H9 (cell line): ENCODE measurements at regions not wholly inside any gene's neighbourhood (a gene's known extent, or its start where the extent isn't known, plus 50 kb on each side); places are given as distances from the start of the nearest gene placed in this dataset.

ENCODE experiments used
- DNase-seq: peaks from one replicate; pipeline ENCODE4 v3.0.0-alpha.2; 2017
- H2AFZ ChIP-seq: one replicate; pipeline ENCODE4 v1.6.1; 2013; ENCODE audit warnings: mild to moderate bottlenecking, low read length, control low read depth, moderate library complexity
- H2AK5ac ChIP-seq: 2 replicates; pipeline ENCODE4 v1.6.1; 2013; ENCODE audit warnings: low read length, control low read depth, mixed read lengths; ENCODE audit not compliant: insufficient read length
- H2BK120ac ChIP-seq: one replicate; pipeline ENCODE4 v1.6.1; 2013; ENCODE audit warnings: low read depth, mild to moderate bottlenecking, low read length, control low read depth, inconsistent platforms; ENCODE audit not compliant: poor library complexity, severe bottlenecking
- H2BK12ac ChIP-seq: 2 replicates; pipeline ENCODE4 v1.6.1; 2013; ENCODE audit warnings: low read length, control low read depth, mixed read lengths, low read depth; ENCODE audit not compliant: insufficient read length
- H2BK15ac ChIP-seq: 2 replicates; pipeline ENCODE4 v1.6.1; 2013; ENCODE audit warnings: low read depth, low read length, control low read depth
- H2BK20ac ChIP-seq: one replicate; pipeline ENCODE4 v1.6.1; 2013; ENCODE audit warnings: low read depth, mild to moderate bottlenecking, low read length, control low read depth, inconsistent platforms; ENCODE audit not compliant: poor library complexity, severe bottlenecking
- H2BK5ac ChIP-seq: 2 replicates; pipeline ENCODE4 v1.6.1; 2013; ENCODE audit warnings: low read length, control low read depth, mixed read lengths; ENCODE audit not compliant: insufficient read length
- H3K14ac ChIP-seq: 2 replicates; pipeline ENCODE4 v1.6.1; 2013; ENCODE audit warnings: low read length, control low read depth; ENCODE audit not compliant: insufficient read depth
- H3K18ac ChIP-seq: 2 replicates; pipeline ENCODE4 v1.6.1; 2013; ENCODE audit warnings: low read depth, mild to moderate bottlenecking, mixed read lengths, low read length, control low read depth; ENCODE audit not compliant: insufficient read length
- H3K23ac ChIP-seq: 2 replicates; pipeline ENCODE4 v1.6.1; 2013; ENCODE audit warnings: low read length, control low read depth, mixed read lengths, low read depth; ENCODE audit not compliant: insufficient read length
- H3K23me2 ChIP-seq: 2 replicates; pipeline ENCODE4 v1.6.1; 2013; ENCODE audit warnings: low read depth, mild to moderate bottlenecking, mixed read lengths, low read length, control low read depth; ENCODE audit not compliant: insufficient read length, poor library complexity, severe bottlenecking
- H3K27ac ChIP-seq: 2 replicates; pipeline ENCODE4 v1.5.1; 2013; ENCODE audit warnings: low read length, control low read depth, mixed read lengths, low read depth; ENCODE audit not compliant: insufficient read length
- H3K27me3 ChIP-seq: 2 replicates; pipeline ENCODE4 v1.6.1; 2013; ENCODE audit warnings: low read length, control low read depth, inconsistent platforms; ENCODE audit not compliant: insufficient read depth
- H3K4ac ChIP-seq: 2 replicates; pipeline ENCODE4 v1.6.1; 2013; ENCODE audit warnings: low read depth, mild to moderate bottlenecking, control low read depth, inconsistent platforms, low read length, moderate library complexity
- H3K4me1 ChIP-seq: 2 replicates; pipeline ENCODE4 v1.6.1; 2013; ENCODE audit warnings: low read length, control low read depth, inconsistent platforms; ENCODE audit not compliant: insufficient read depth
- H3K4me2 ChIP-seq: 2 replicates; pipeline ENCODE4 v1.6.1; 2013; ENCODE audit warnings: low read length, control low read depth, mixed read lengths; ENCODE audit not compliant: insufficient read length, insufficient read depth
- H3K56ac ChIP-seq: 2 replicates; pipeline ENCODE4 v1.6.1; 2013; ENCODE audit warnings: low read depth, mild to moderate bottlenecking, mixed read lengths, low read length, control low read depth; ENCODE audit not compliant: insufficient read length
- H3K79me1 ChIP-seq: 2 replicates; pipeline ENCODE4 v1.6.1; 2013; ENCODE audit warnings: low read depth, mild to moderate bottlenecking, moderate library complexity, low read length, control low read depth, inconsistent platforms; ENCODE audit not compliant: insufficient read depth, poor library complexity, severe bottlenecking
- H3K79me2 ChIP-seq: 2 replicates; pipeline ENCODE4 v1.6.1; 2013; ENCODE audit warnings: low read length, control low read depth, inconsistent platforms; ENCODE audit not compliant: insufficient read depth
- H3K9ac ChIP-seq: 2 replicates; pipeline ENCODE4 v1.6.1; 2013; ENCODE audit warnings: low read length, control low read depth, mixed read lengths; ENCODE audit not compliant: insufficient read length; ENCODE audit errors: extremely low read depth
- H3K9me3 ChIP-seq: one replicate; pipeline ENCODE4 v1.6.1; 2013; ENCODE audit warnings: low read depth, low read length, inconsistent platforms; ENCODE audit not compliant: control insufficient read depth
- H3T11ph ChIP-seq: one replicate; pipeline ENCODE4 v1.6.1; 2013; ENCODE audit warnings: mild to moderate bottlenecking, low read length, control low read depth, inconsistent platforms
- H4K20me1 ChIP-seq: one replicate; pipeline ENCODE4 v1.6.1; 2013; ENCODE audit not compliant: control insufficient read depth, insufficient read length, insufficient read depth
- H4K5ac ChIP-seq: 2 replicates; pipeline ENCODE4 v1.6.1; 2013; ENCODE audit warnings: low read depth, mild to moderate bottlenecking, mixed read lengths, low read length, control low read depth; ENCODE audit not compliant: insufficient read length
- H4K8ac ChIP-seq: replicated peaks from 2 replicates; pipeline ENCODE4 v1.6.1; 2013; ENCODE audit warnings: low read length, control low read depth, mixed read lengths, low read depth; ENCODE audit not compliant: insufficient read length
- H4K91ac ChIP-seq: 2 replicates; pipeline ENCODE4 v1.6.1; 2013; ENCODE audit warnings: low read depth, mild to moderate bottlenecking, moderate library complexity, mixed read lengths, low read length, control low read depth; ENCODE audit not compliant: insufficient read length
- H3K27ac Mint-ChIP-seq, 3 experiments: 2 replicates in 2 of 3; 3 replicates in 1 of 3; pipeline ENCODE4 v1.8.0; 2020 to 2021; ENCODE audit warnings: mixed read lengths in 3 of 3, mild to moderate bottlenecking in 1 of 3, moderate library complexity in 1 of 3
- H3K27me3 Mint-ChIP-seq: 2 replicates; pipeline ENCODE4 v1.8.0; 2021; ENCODE audit warnings: low read depth, mild to moderate bottlenecking, moderate library complexity, mixed read lengths
- H3K36me3 Mint-ChIP-seq, 3 experiments: 2 replicates in 2 of 3; 3 replicates in 1 of 3; pipeline ENCODE4 v1.8.0; 2020 to 2021; ENCODE audit warnings: low read depth in 3 of 3, mixed read lengths in 3 of 3; ENCODE audit not compliant: insufficient read depth in 1 of 3
- H3K4me1 Mint-ChIP-seq, 2 experiments: 2 replicates each; pipeline ENCODE4 v1.8.0; 2020; ENCODE audit warnings: mixed read lengths in 2 of 2
- H3K4me3 Mint-ChIP-seq, 2 experiments: 2 replicates in 1 of 2; 3 replicates in 1 of 2; pipeline ENCODE4 v1.8.0; 2020 to 2021; ENCODE audit warnings: mild to moderate bottlenecking in 2 of 2, mixed read lengths in 2 of 2, moderate library complexity in 1 of 2
- H3K9me3 Mint-ChIP-seq, 2 experiments: 2 replicates in 1 of 2; 3 replicates in 1 of 2; pipeline ENCODE4 v1.8.0; 2020; ENCODE audit warnings: mild to moderate bottlenecking in 2 of 2, mixed read lengths in 2 of 2, moderate library complexity in 1 of 2
- WGBS: extraction: QIAGEN DNeasy Blood & Tissue Kit; methylation state at CpG from one replicate; pipeline ENCODE4 v1.1.7; 2013; ENCODE audit warnings: missing lambda C conversion rate, low lambda C conversion rate, mixed read lengths; ENCODE audit not compliant: insufficient read length; ENCODE audit errors: extremely low coverage; 5-methylcytosine and 5-hydroxymethylcytosine counted together
- TF ChIP-seq, protein P1 (sequence below): fragments of 200-600 bp; sonication (generic); conservative IDR thresholded peaks from 3 replicates; pipeline ENCODE4 v1.8.0; 2021; ENCODE audit warnings: antibody characterized with exemption, mild to moderate bottlenecking

DNA sequence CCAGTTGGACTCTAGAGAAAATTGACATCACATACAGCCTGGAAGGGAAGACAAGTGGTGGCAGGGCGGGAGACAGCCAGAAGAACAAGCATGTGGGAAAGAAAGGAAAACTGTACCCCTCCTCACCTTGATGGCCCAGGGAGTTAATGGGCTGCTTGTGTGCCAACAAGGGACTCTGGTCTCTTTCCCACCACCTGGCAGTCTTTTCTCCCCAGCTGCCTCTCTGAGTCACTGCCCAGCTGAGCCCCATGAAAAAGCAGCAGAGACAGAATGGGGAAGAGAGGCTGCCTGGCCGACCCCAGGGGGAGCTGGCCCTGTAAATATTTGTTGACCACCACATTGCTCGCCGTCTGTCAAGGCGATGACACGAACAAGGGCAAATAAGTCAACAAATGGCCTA, 359.4 kb downstream of the ENC1 start:
- Histone ChIP-seq H3K4me2 (no peak overlapping the region), H3K14ac (no peak overlapping the region), H3K79me1 (no peaks in the 10 kb centered on the region), H2AFZ (no peak overlapping the region), H3K4ac (no peak overlapping the region), H2BK5ac (no peak overlapping the region), H3K9me3 (no peaks in the 10 kb centered on the region), H3K9ac (no peak overlapping the region), H2BK120ac (no peak overlapping the region), H3K18ac (no peak overlapping the region), H3K23ac (no peak overlapping the region), H4K91ac (no peak overlapping the region), H4K8ac (no peak overlapping the region), H3T11ph (no peak overlapping the region), H3K79me2 (no peaks in the 10 kb centered on the region), H3K4me1 (peaks cover 2% of the 10 kb centered on the region; the same call in 1 of the 2 replicates), H2BK20ac (no peak overlapping the region), H2BK15ac (no peak overlapping the region), H3K27me3 (no peaks in the 10 kb centered on the region), H2BK12ac (no peak overlapping the region), H3K27ac (no peak overlapping the region), H3K23me2 (no peaks in the 10 kb centered on the region), H4K20me1 (no peaks in the 10 kb centered on the region), H3K56ac (no peak overlapping the region), H2AK5ac (no peak overlapping the region), H4K5ac (no peak overlapping the region)
- Mint-ChIP-seq H3K27ac (no peak overlapping the region), H3K4me3 (no peak overlapping the region), H3K27me3 (no peaks in the 10 kb centered on the region), H3K36me3 (no peaks in the 10 kb centered on the region), H3K9me3 (no peaks in the 10 kb centered on the region), H3K4me1 (peaks cover 7 to 16% of the 10 kb centered on the region in 2 experiments)
- TF ChIP-seq, protein P1, sequence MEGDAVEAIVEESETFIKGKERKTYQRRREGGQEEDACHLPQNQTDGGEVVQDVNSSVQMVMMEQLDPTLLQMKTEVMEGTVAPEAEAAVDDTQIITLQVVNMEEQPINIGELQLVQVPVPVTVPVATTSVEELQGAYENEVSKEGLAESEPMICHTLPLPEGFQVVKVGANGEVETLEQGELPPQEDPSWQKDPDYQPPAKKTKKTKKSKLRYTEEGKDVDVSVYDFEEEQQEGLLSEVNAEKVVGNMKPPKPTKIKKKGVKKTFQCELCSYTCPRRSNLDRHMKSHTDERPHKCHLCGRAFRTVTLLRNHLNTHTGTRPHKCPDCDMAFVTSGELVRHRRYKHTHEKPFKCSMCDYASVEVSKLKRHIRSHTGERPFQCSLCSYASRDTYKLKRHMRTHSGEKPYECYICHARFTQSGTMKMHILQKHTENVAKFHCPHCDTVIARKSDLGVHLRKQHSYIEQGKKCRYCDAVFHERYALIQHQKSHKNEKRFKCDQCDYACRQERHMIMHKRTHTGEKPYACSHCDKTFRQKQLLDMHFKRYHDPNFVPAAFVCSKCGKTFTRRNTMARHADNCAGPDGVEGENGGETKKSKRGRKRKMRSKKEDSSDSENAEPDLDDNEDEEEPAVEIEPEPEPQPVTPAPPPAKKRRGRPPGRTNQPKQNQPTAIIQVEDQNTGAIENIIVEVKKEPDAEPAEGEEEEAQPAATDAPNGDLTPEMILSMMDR, result no peak
- no peak for DNase-seq
- no CpG with 5 or more reads among the region's 6 CpGs for WGBS
